ENCODE measurements at regions not wholly inside any gene's neighbourhood (a gene's known extent, or its start where the extent isn't known, plus 50 kb on each side); places are given as distances from the start of the nearest gene placed in this dataset.

- TF ChIP-seq POLR2A (IDR thresholded peaks at IDR 0.05) = no peak
- no peak for TF ChIP-seq CTCF (IDR thresholded peaks at IDR 0.05)
- TF ChIP-seq POLR2AphosphoS5 (IDR thresholded peaks at IDR 0.05) = no peak
- 82% methylated on average over 6 of the region's 6 CpGs for WGBS
- no peaks in the 10 kb centered on the region for H3K36me3 ChIP-seq
- intact Hi-C loops (cut with DNase I) = no loop called here
- H3K4me1 ChIP-seq (replicated peaks) = no peaks in the 10 kb centered on the region
- no peaks in the 10 kb centered on the region for H3K27me3 ChIP-seq (replicated peaks; ENCODE audit: insufficient read depth)
- no peak for DNase-seq (ENCODE audit: low spot score)
- no peak overlapping the region for H3K4me3 ChIP-seq
- no peak overlapping the region for H3K27ac ChIP-seq
- no peaks in the 10 kb centered on the region for H3K9me3 ChIP-seq
Measured at GRCh38 chr11:134557571-134558257, 145.7 kb upstream of the B3GAT1 start.

- intact Hi-C loops (cut with DNase I) = no loop called here
- Histone ChIP-seq H3K4me3 (no peak overlapping the region), H3K9me3 (no peaks in the 10 kb centered on the region), H3K36me3 (no peaks in the 10 kb centered on the region), H3K27me3 (replicated peaks; ENCODE audit: insufficient read depth) (no peaks in the 10 kb centered on the region), H3K27ac (no peak overlapping the region), H3K4me1 (replicated peaks) (no peaks in the 10 kb centered on the region)
- TF ChIP-seq POLR2A (IDR thresholded peaks at IDR 0.05) (no peak), POLR2AphosphoS5 (IDR thresholded peaks at IDR 0.05) (no peak), CTCF (IDR thresholded peaks at IDR 0.05) (no peak)
- WGBS = 92% methylated on average over 4 of the region's 4 CpGs
- DNase-seq (ENCODE audit: low spot score) = no peak
Measured at GRCh38 chr11:134556186-134556585, 144.1 kb upstream of the B3GAT1 start.

GRCh38 chr11:134555510-134555909 is 143.5 kb upstream of the B3GAT1 start:
- H3K4me1 ChIP-seq (replicated peaks) = no peaks in the 10 kb centered on the region
- intact Hi-C loops (cut with DNase I) = no loop called here
- no peaks in the 10 kb centered on the region for H3K9me3 ChIP-seq
- TF ChIP-seq POLR2A (IDR thresholded peaks at IDR 0.05) (no peak), POLR2AphosphoS5 (IDR thresholded peaks at IDR 0.05) (no peak), CTCF (IDR thresholded peaks at IDR 0.05) (no peak)
- 91% methylated on average over 7 of the region's 7 CpGs for WGBS
- no peak for DNase-seq (ENCODE audit: low spot score)
- no peak overlapping the region for H3K27ac ChIP-seq
- H3K27me3 ChIP-seq (replicated peaks; ENCODE audit: insufficient read depth) = no peaks in the 10 kb centered on the region
- no peak overlapping the region for H3K4me3 ChIP-seq
- H3K36me3 ChIP-seq = no peaks in the 10 kb centered on the region

GRCh38 chr11:134554861-134555260 is 142.8 kb upstream of the B3GAT1 start:
- H3K36me3 ChIP-seq = no peaks in the 10 kb centered on the region
- 80% methylated on average over 3 of the region's 3 CpGs for WGBS
- no peak for DNase-seq (ENCODE audit: low spot score)

GRCh38 chr11:134554106-134554505 is 142.1 kb upstream of the B3GAT1 start:
- no peaks in the 10 kb centered on the region for H3K27me3 ChIP-seq (replicated peaks; ENCODE audit: insufficient read depth)
- H3K9me3 ChIP-seq = no peaks in the 10 kb centered on the region
- WGBS = 80% methylated on average over 6 of the region's 6 CpGs
- DNase-seq (ENCODE audit: low spot score) = no peak
- no peak overlapping the region for H3K27ac ChIP-seq
- no peaks in the 10 kb centered on the region for H3K4me1 ChIP-seq (replicated peaks)
- no peak overlapping the region for H3K4me3 ChIP-seq
- TF ChIP-seq CTCF (IDR thresholded peaks at IDR 0.05) (no peak), POLR2A (IDR thresholded peaks at IDR 0.05) (no peak), POLR2AphosphoS5 (IDR thresholded peaks at IDR 0.05) (no peak)
- no peaks in the 10 kb centered on the region for H3K36me3 ChIP-seq
- intact Hi-C loops (cut with DNase I) = no loop called here

More at GRCh38 chr11:134554861-134555260, 142.8 kb upstream of the B3GAT1 start:
- intact Hi-C loops (cut with DNase I) = no loop called here
- Histone ChIP-seq H3K4me1 (replicated peaks) (no peaks in the 10 kb centered on the region), H3K9me3 (no peaks in the 10 kb centered on the region), H3K27me3 (replicated peaks; ENCODE audit: insufficient read depth) (no peaks in the 10 kb centered on the region), H3K4me3 (no peak overlapping the region), H3K27ac (no peak overlapping the region)
- no peak for TF ChIP-seq POLR2A (IDR thresholded peaks at IDR 0.05)
- no peak for TF ChIP-seq POLR2AphosphoS5 (IDR thresholded peaks at IDR 0.05)

Measured in prostate gland (tissue), 2 donors.